Left ventricle myocardium inferior (tissue), 1 donor: ENCODE measurements at regions not wholly inside any gene's neighbourhood (a gene's known extent, or its start where the extent isn't known, plus 50 kb on each side); places are given as distances from the start of the nearest gene placed in this dataset.

Experiments used
- DNase-seq: peaks from one replicate; pipeline ENCODE4 v3.0.0-alpha.2; 2020
- H3K27ac ChIP-seq: fragments of 200-600 bp; replicated peaks from 2 replicates; pipeline ENCODE4 v1.8.0; 2021
- H3K27me3 ChIP-seq: fragments of 200-600 bp; 2 replicates; pipeline ENCODE4 v1.8.0; 2021; ENCODE audit warnings: low read depth
- H3K36me3 ChIP-seq: fragments of 200-600 bp; 2 replicates; pipeline ENCODE4 v1.8.0; 2021
- H3K4me1 ChIP-seq: fragments of 200-600 bp; 2 replicates; pipeline ENCODE4 v1.8.0; 2021
- H3K4me3 ChIP-seq: fragments of 200-600 bp; 2 replicates; pipeline ENCODE4 v1.8.0; 2021; ENCODE audit warnings: mild to moderate bottlenecking, moderate library complexity
- H3K9me3 ChIP-seq: fragments of 200-600 bp; replicated peaks from 2 replicates; pipeline ENCODE4 v1.8.0; 2021
- CTCF ChIP-seq: fragments of 200-600 bp; IDR thresholded peaks from 2 replicates; pipeline ENCODE4 v1.8.0; 2021; ENCODE audit warnings: antibody characterized with exemption, mild to moderate bottlenecking, borderline replicate concordance
- intact Hi-C: fragments of 100-400 bp; cut with micrococcal nuclease; formaldehyde crosslinking; loops from one replicate; pipeline ENCODE4 v1.11.0; 2022
- donor health status: DM: no; HTN: yes; CAD: no; lungs with severe emphysema.

GRCh38 chr10:9868499-9868898 lies 1149.2 kb upstream of the CELF2 start:
- intact Hi-C loops: no loop called here
- Histone ChIP-seq H3K4me3 (no peak overlapping the region), H3K36me3 (no peaks in the 10 kb centered on the region), H3K27ac (no peak overlapping the region), H3K27me3 (no peaks in the 10 kb centered on the region), H3K4me1 (no peaks in the 10 kb centered on the region), H3K9me3 (no peaks in the 10 kb centered on the region)
- no peak for TF ChIP-seq CTCF
- no peak for DNase-seq

- Histone ChIP-seq H3K9me3 (no peaks in the 10 kb centered on the region), H3K27me3 (no peaks in the 10 kb centered on the region), H3K4me3 (no peak overlapping the region), H3K4me1 (no peaks in the 10 kb centered on the region), H3K27ac (no peak overlapping the region), H3K36me3 (no peaks in the 10 kb centered on the region)
- intact Hi-C loops: no loop called here
- no peak for TF ChIP-seq CTCF
- DNase-seq: no peak
Measured at GRCh38 chr10:9869205-9869604, 1148.5 kb upstream of the CELF2 start.

GRCh38 chr10:9869606-9870176 lies 1148.0 kb upstream of the CELF2 start:
- H3K4me3 ChIP-seq: no peak overlapping the region
- no peaks in the 10 kb centered on the region for H3K27me3 ChIP-seq
- DNase-seq: no peak
- H3K27ac ChIP-seq: no peak overlapping the region
- no peak for TF ChIP-seq CTCF
- no peaks in the 10 kb centered on the region for H3K9me3 ChIP-seq
- no peaks in the 10 kb centered on the region for H3K4me1 ChIP-seq
- H3K36me3 ChIP-seq: no peaks in the 10 kb centered on the region
- intact Hi-C loops: no loop called here

- Histone ChIP-seq H3K27ac (no peak overlapping the region), H3K9me3 (no peaks in the 10 kb centered on the region), H3K4me3 (no peak overlapping the region), H3K27me3 (no peaks in the 10 kb centered on the region), H3K4me1 (no peaks in the 10 kb centered on the region), H3K36me3 (no peaks in the 10 kb centered on the region)
- intact Hi-C loops: no loop called here
- TF ChIP-seq CTCF: no peak
- DNase-seq: no peak
Measured at GRCh38 chr10:9875353-9875752, 1142.3 kb upstream of the CELF2 start.

GRCh38 chr10:9877978-9878377 lies 1139.7 kb upstream of the CELF2 start:
- H3K4me3 ChIP-seq: no peak overlapping the region
- H3K36me3 ChIP-seq: no peaks in the 10 kb centered on the region
- no peaks in the 10 kb centered on the region for H3K4me1 ChIP-seq
- TF ChIP-seq CTCF: no peak
- H3K27me3 ChIP-seq: no peaks in the 10 kb centered on the region
- peaks cover 23% of the 10 kb centered on the region for H3K9me3 ChIP-seq
- intact Hi-C loops: no loop called here
- no peak overlapping the region for H3K27ac ChIP-seq
- no peak for DNase-seq

- peaks cover 27% of the 10 kb centered on the region for H3K9me3 ChIP-seq
- no peak overlapping the region for H3K4me3 ChIP-seq
- H3K36me3 ChIP-seq: no peaks in the 10 kb centered on the region
- TF ChIP-seq CTCF: no peak
- DNase-seq: no peak
- intact Hi-C loops: no loop called here
- no peaks in the 10 kb centered on the region for H3K4me1 ChIP-seq
- no peaks in the 10 kb centered on the region for H3K27me3 ChIP-seq
- no peak overlapping the region for H3K27ac ChIP-seq
Measured at GRCh38 chr10:9878383-9878782, 1139.3 kb upstream of the CELF2 start.
